ENCODE measurements at regions not wholly inside any gene's neighbourhood (a gene's known extent, or its start where the extent isn't known, plus 50 kb on each side); places are given as distances from the start of the nearest gene placed in this dataset.

DNA sequence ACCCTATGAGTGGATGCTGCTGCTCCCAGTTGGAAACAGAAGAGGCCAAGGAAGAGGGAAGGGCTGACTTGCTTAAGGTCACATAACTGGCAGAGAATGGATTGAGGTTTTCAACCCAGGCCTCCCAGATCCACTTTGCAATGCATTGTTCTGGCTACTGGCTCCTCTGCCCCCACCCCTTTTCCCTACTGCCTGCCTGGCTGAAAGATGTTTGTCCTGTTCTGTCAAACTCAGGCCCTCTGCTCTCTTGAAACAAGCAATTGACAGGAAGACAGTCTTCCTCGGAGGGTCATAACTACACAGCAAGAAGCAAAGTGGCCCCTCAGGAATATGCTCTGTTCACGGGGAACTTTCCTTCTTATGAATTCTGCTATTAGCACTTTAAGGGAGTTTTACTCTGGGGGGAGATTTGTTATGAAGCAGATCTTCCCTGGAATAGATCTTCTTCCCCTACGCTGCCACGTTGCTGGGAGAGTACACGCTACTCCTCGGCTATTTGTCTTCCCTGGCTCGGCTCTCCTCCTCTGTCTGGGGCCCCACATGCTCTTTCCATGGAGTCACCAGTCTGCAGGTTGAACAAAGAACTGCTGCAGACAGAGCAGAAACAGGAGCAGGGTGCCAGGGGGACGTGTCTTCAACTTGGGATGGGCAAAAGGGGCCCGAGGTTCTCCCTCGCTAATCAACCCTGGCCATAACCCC lies 436.1 kb downstream of the TYW1 start:
- no peak for TF ChIP-seq CTCF (IDR thresholded peaks at IDR 0.05)

GRCh38 chr7:67435894-67436535 lies 439.4 kb downstream of the TYW1 start:
- TF ChIP-seq CTCF (IDR thresholded peaks at IDR 0.05): no peak

- TF ChIP-seq CTCF (IDR thresholded peaks at IDR 0.05): no peak
These were observed 441.7 kb downstream of the TYW1 start for GRCh38 chr7:67438198-67438882.

DNA sequence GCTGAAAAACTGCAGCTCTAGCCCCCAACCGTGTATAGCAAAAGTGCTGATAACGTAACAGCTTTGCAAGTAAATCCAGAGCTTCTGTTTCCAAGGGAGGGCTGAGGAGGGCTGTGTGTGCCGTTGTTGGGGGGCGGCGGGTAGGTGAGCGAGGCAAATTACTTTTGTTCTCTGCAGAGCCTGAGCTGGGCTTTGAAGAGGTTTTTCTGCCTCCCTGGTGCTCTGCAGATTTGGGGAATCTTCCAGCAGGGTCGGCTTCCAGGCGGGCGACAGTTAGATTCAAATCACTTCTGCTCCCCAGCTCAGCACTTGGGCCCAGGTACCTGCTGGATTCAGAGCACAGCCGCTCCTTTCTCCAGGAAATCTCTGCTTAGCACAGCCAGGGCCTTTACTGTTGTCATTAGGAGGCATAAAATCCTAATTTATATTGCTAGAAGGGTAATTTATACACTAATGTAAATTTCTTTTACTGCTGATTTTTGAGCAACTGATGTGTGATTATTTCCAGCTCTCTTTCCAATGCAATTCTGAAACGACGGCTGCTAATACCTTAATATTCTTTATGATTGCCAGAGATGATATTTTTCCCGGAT lies 442.4 kb downstream of the TYW1 start:
- no peak for TF ChIP-seq CTCF (IDR thresholded peaks at IDR 0.05)

DNA sequence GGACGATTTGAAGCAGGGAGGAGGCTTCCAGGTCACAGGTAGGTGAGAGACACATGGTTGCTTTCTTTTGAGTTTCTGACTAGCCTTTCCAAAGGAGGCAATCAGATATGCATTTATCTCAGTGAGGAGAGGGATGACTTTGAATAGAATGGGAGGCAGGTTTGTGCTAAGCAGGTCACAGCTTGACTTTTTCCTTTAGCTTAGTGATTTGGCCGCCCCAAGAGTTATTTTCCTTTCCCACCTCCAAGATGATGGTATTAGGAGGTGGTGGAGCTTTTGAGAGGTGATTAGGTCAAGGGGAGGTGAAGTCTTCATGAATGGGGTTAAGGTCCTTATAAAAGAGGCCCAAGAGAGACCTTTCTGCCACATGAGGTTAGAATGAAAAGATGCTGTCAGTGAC lies 443.7 kb downstream of the TYW1 start:
- TF ChIP-seq CTCF (IDR thresholded peaks at IDR 0.05): no peak

DNA sequence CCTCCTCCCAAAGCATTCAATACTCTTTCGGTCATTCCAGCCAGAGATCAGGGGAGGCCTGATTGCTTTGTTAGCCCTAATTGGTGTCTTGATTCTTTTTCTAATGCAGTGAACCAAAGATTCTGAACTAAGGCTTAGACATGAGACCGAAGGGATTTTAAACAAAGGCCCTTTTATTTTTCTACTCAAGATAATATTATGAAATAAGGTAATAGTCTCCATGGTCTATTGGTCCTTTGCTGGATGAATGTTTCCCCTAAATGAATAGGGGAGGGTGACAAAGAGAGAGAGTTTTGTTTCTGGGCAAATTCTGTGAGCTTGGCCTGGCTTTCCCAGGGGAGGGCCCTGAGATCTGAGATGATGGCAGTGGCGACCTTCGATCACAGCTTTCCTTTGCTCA lies 449.1 kb downstream of the TYW1 start:
- no peak for TF ChIP-seq CTCF (IDR thresholded peaks at IDR 0.05)

GRCh38 chr7:67447297-67447696 lies 450.7 kb downstream of the TYW1 start:
- no peak for TF ChIP-seq CTCF (IDR thresholded peaks at IDR 0.05)
